D341Med (cell line): ENCODE measurements at regions not wholly inside any gene's neighbourhood (a gene's known extent, or its start where the extent isn't known, plus 50 kb on each side); places are given as distances from the start of the nearest gene placed in this dataset.

Source experiments
- DNase-seq: peaks from one replicate; pipeline ENCODE4 v3.0.0; 2012; ENCODE audit warnings: low spot score

DNA sequence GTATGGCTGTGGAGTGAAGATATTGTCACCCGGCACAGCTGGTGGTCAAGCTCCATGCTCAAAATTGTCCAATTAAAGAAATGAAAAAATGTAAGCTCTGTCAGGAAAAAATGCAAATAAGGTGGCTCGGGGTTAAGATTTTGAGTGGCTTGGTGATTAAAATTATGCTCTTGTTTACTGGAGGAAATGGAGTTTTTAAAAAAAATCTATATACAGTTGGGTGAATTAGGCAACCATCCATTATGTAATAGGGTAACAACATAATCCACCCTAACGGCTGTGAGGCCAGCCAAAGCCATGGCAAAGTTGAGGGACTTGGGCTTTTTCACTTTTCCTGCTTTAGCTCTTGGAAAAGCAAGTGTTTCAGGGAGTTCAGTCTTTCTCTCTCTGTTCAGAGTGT is 260.8 kb upstream of the HABP2 start:
- no peak for DNase-seq

DNA sequence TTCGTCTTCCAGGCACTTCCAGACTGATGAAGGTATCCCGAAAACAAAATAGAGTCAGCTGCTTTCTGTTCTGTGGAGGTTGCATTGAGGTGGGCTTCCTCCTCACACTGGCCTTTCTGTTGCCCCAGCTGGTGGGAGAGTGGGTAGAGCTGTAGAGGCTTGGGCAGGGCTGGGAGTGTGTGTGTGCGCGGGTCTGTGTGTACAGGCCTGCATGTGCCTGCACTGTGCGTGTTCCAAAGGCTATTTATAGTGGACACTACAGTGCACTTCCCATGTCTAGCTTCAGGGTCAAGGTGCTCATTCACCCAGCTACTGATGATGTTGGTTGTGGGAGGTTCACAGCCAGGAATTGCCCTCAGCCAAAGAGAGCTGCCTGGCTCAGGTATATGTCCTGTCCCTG is 260.1 kb upstream of the HABP2 start:
- no peak for DNase-seq

DNA sequence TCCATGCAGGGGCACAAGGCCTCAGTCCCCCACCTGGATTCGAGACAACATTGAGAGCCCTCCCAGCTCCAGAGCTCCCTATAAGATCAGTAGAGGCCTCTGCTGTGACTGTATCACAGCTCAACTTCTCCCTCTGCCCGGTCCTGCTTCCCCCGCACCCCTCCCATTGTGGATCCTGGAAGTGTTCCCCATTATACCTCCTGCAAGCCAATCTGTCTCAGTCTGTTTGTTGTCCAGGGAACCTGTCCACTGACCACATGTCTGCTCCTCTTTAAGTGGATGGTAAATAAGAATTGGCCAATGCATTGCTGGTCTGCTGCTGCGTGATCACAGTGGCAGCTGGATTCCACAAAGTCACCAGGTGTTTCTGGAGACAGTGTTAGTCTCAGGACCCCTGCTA is 259.7 kb upstream of the HABP2 start:
- DNase-seq = no peak

DNA sequence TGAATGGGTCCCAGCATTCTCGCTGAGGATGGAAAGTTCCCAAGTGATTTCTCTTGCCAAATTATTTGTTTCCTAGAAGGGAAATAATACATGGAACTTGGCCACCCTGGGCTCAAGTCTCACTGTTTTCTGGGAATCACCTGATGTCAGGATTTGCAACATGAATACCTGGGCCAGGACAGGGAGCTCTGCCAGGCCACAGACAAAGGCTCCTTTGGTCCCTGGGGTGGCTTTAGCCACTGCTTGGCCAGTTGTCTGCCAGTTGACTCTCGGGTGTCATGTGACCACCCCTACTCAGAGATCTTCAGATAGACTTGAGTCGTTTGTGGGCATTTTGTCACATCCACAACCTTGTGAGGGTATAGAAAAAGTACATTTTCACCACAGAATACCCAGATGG is 258.0 kb upstream of the HABP2 start:
- no peak for DNase-seq

DNA sequence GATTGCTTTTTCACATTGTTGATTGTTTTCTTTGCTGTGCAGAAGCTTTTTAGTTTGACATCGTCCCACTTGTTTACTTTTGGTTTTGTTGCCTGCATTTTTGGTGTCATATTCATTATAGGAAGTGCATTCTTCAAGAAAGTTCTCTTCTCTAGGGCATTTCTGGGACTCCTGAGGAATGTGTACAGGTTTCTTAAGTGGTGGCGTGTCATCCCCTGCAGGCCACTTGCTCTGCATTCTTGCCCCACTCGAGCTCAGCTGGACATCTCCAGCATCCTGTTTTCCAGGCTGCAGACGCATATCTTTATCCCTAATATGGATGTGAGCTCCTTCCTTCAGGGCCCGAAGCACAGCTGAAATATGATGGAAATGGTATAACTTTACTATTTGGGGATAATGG is 255.6 kb upstream of the HABP2 start:
- no peak for DNase-seq

DNA sequence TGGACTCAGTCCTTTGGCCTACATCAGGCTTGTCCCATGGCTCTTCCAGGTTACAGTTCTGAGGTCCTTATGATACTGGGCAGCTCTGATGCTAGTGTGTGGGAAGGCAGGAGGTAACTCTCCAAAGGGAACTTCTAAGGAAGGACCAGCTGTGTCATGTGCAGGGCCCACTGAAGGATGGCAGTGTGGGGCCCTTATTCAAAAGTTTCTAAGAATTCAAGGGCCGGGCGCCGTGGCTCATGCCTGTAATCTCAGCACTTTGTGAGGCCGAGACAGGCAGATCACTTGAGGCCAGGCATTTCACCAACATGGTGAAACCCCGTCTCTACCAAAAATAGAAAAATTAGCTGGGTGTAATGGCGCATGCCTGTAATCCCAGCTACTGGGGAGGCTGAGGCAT is 254.2 kb upstream of the HABP2 start:
- no peak for DNase-seq

DNA sequence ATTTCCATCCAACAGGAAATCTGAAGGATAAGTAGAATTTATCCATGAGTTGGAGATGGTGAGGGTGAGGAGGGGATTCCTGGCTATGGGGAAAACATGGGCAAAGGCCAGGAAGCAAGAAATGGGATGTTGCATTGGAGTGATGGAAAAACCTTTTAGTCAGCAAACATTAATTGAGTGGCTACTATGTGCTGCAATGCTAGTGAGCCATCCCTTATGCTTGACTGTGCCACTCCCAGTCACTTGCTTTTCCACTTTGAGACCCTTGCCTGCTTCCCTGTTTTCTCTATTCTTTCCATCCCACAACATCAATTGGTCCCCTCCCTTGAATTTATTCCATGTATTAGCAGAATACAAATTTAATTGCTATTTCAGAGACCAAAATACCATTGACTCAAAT is 252.7 kb upstream of the HABP2 start:
- no peak for DNase-seq

- DNase-seq = no peak
Measured at GRCh38 chr10:113300617-113301016, 252.2 kb upstream of the HABP2 start.

- DNase-seq = no peak
Measured at GRCh38 chr10:113301342-113301984, 251.4 kb upstream of the HABP2 start.

DNA sequence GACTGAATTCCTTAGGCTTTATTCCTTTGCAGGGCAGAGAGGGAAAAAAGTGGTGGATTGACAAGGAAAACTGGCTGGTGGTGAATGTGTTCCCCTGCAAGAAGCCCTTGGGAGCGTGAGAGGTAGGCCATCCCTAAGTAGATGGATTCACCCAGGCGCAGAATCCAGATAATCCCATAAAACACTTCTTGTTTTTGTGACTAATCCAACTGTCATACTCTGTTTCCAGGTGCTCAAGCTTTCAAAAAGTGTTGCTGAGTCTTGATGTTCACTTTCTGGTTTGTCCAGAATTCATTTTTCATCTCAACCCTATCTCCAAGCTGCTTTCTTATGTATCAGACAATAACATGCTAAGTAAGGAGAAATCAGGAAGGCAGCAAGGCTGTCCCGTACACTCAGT is 250.8 kb upstream of the HABP2 start:
- DNase-seq = no peak

GRCh38 chr10:113303544-113304146 is 249.2 kb upstream of the HABP2 start:
- DNase-seq = no peak

- no peak for DNase-seq
Measured at GRCh38 chr10:113304726-113305125, 248.1 kb upstream of the HABP2 start.

DNA sequence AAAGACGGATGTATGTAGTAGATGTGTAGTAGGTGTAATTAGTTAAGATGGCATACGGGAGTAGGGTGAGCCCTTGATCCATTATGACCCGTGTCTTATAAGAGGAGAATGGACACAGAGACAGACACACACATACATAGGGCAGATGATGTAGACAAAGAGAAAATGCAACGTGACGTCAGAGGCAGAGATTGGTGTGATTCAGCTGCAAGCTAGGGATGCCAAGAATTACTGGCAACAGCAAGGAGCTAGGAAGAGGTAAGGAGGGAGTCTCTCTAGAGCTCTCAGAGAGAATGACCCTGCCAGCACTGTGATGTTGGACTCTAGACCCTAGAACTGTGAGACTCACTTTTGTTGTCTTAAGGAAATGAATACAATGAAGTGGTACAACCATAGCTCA is 247.0 kb upstream of the HABP2 start:
- DNase-seq = no peak

- DNase-seq = no peak
Measured at GRCh38 chr10:113309791-113310190, 243.1 kb upstream of the HABP2 start.

GRCh38 chr10:113310347-113310746 is 242.5 kb upstream of the HABP2 start:
- DNase-seq = no peak

DNA sequence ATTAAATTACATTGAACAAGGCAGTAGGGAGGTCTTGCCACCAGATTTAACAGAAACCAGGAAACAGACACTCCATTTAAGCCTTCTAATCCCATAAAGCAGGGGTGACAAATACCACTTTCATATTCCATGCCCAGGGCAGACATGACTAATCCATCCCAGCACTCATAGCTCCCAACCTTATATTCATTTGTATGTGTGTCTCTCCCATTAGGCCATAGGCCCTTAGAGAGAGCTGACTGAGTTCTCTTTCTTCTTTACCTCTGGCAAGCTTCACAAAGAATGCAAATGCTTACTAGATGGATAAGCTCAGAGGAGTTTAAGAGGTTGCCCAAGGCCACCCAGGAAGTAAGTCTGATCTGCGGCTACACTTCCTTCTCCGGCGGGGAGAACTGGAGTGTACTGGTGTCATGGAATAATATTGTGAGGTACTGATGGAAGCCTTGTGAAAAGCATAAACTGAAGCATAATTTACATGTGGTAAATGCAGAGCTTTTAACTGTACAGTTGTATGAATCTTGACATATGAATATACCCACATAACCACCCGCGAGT is 239.7 kb upstream of the HABP2 start:
- DNase-seq = no peak

DNA sequence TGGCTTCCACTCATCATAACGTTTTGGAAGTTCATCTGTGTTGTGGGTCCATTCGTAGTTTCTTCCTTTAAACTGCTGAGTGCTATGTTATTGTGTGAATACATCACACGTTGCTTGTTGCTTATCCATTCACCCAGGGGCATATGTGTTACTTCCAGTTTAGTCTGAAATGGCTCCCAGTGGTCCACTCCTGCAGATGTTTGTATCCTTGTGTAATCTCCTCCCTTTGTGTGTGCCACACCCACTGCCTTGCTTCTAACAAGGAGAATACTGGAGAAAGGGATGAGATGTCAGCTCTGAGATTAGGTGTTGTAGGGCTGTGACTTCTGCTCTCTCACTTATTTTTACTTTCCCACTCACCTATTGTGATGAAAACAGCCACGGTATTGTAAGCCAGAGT is 239.1 kb upstream of the HABP2 start:
- DNase-seq = no peak

DNA sequence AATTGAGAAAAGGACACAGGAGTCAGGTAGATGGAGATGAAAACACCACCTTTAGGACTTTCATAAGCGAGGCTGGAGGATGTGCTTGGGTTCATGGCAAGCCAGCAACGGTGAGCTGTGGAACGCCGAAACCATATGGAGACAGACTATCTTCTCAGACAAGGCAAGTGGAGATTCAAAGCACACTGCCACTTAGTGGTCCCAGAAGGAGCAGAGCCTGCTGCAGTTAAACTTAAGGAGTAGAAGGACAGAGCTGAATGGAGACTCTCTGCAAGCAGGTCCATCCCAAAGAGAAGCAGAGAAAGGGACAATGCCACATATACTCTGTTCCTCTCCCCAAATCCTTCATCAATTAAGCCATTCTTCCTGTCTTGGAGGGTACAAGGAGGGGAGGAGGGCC is 236.3 kb upstream of the HABP2 start:
- no peak for DNase-seq

DNA sequence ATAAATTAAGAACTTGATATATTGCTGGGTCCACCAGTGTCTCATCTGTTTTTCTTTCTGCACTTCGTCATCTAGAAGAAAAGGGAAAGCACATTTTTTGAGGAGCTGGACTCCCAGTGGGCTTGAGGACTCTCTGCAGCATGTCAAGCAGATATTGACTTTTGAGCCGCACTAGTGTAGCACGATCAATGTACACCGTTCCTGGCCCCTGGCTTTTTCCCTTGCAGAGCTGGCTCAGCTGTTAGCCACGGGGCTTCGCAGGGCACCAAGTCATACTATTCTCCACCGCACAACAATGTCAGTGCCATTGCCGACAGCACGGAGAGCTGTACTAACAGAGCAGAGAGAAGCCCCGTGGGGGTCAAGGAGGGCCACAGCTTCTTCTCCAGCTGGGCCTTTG is 235.4 kb upstream of the HABP2 start:
- no peak for DNase-seq

DNA sequence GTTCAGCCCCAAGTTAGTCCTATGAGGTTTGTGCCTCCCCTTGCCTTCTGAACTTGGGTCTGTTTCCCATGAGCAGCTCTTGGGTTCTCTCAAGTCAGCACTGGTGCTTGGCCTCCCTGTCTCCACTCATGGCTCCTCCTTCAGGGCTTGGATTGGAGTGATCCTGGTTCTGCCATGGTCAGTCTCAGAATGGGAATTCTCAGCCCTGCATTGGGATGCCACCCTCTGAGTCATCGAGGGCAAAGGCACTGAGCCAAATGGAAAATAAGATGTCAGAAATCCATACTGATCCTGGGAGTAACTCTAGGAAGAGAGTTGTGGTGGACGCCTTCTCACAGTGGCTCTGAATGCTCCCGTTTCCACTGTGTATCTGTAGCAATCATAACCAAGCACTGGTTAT is 233.4 kb upstream of the HABP2 start:
- DNase-seq = no peak

- no peak for DNase-seq
Measured at GRCh38 chr10:113320211-113320610, 232.6 kb upstream of the HABP2 start.

DNA sequence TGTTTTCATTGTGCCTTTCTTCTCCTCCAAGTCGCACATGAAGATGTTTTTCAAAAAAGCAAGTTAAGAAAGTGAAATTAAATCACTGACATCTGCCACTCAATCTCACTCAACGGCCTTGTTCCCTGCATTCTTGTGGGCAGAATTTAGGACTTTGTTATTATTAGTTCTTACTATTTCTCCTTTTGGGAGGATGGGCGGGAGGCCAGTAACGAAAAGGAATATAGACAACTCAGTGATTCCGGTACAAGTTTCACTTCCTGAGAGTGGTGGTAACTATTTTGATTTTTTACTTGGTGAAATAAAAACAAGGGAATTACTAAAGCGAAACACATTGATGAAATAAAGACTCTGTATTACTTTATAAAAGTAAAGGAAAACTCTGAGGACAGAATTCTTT is 231.9 kb upstream of the HABP2 start:
- DNase-seq = no peak

GRCh38 chr10:113322843-113323242 is 230.0 kb upstream of the HABP2 start:
- DNase-seq = no peak

GRCh38 chr10:113323985-113324384 is 228.9 kb upstream of the HABP2 start:
- no peak for DNase-seq
